Thoracic aorta (tissue), 2 donors: ENCODE measurements at regions not wholly inside any gene's neighbourhood (a gene's known extent, or its start where the extent isn't known, plus 50 kb on each side); places are given as distances from the start of the nearest gene placed in this dataset.
"Not testable (repeated sequence)": the region's sequence is repeated elsewhere in the genome, so short reads cannot be mapped to it uniquely, and the experiment has no call there.

ENCODE experiments used
- ATAC-seq: fragments of 150-250 bp; one replicate; pipeline ENCODE4 v1.8.0; 2017; ENCODE audit warnings: low read depth; ENCODE audit not compliant: insufficient number of reproducible peaks, low FRiP score
- DNase-seq: peaks from one replicate; pipeline ENCODE4 v3.0.0-alpha.2; 2020; ENCODE audit warnings: low spot score
- H3K27ac ChIP-seq, 2 donors: fragments of 200-600 bp; sonication (generic); 1 replicate in 1 of 2; 2 replicates in 1 of 2; pipeline ENCODE4 v1.5.1; 2016; ENCODE audit warnings: mild to moderate bottlenecking in 2 of 2, moderate library complexity in 2 of 2
- H3K27me3 ChIP-seq: fragments of 200-600 bp; sonication (generic); replicated peaks from 2 replicates; pipeline ENCODE4 v1.6.0; 2016; ENCODE audit warnings: mild to moderate bottlenecking; ENCODE audit not compliant: insufficient read depth
- H3K36me3 ChIP-seq: fragments of 200-600 bp; sonication (generic); one replicate; pipeline ENCODE4 v1.5.1; 2016
- H3K4me1 ChIP-seq, 2 donors: fragments of 200-600 bp; sonication (generic); 1 replicate in 1 of 2; 2 replicates in 1 of 2; pipeline versions ENCODE4 v1.5.1 to v1.6.0; 2016; ENCODE audit warnings: low read depth in 2 of 2, mild to moderate bottlenecking in 1 of 2; ENCODE audit not compliant: control insufficient read depth in 1 of 2
- H3K4me3 ChIP-seq: fragments of 200-600 bp; sonication (generic); 2 replicates; pipeline ENCODE4 v1.5.1; 2016; ENCODE audit warnings: mild to moderate bottlenecking
- H3K9me3 ChIP-seq: fragments of 200-600 bp; sonication (generic); 2 replicates; pipeline ENCODE4 v1.5.1; 2016
- TF ChIP-seq, protein P1 (sequence below): fragments of 200-600 bp; sonication (generic); IDR thresholded peaks from one replicate; pipeline ENCODE4 v1.5.1; 2019; ENCODE audit warnings: antibody characterized with exemption

DNA sequence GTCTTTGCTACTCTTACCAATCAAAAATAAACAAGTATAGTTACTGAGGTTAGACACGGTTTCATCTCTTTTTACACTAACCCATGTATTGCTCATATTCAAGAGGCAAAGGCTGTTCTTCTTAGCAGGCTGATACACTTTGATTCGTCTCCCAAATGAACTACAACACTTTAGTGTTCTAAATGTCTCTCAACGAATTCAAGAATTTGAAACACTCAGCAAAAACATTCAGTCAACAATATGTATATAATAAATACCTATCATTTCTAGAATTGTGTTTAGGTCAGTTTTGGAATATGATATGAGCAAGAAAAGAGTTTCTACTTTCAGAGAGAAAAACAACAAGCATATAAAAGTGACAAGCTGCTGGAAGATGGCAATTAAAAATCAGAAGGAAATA, 669.6 kb upstream of the DPPA4 start:
- ATAC-seq (no peak), DNase-seq (no peak)
- Histone ChIP-seq H3K27me3 (no peaks in the 10 kb centered on the region), H3K27ac (no peak overlapping the region), H3K9me3 (no peaks in the 10 kb centered on the region), H3K4me3 (no peak overlapping the region), H3K4me1 (no peaks in the 10 kb centered on the region), H3K36me3 (no peaks in the 10 kb centered on the region)
- TF ChIP-seq, protein P1, sequence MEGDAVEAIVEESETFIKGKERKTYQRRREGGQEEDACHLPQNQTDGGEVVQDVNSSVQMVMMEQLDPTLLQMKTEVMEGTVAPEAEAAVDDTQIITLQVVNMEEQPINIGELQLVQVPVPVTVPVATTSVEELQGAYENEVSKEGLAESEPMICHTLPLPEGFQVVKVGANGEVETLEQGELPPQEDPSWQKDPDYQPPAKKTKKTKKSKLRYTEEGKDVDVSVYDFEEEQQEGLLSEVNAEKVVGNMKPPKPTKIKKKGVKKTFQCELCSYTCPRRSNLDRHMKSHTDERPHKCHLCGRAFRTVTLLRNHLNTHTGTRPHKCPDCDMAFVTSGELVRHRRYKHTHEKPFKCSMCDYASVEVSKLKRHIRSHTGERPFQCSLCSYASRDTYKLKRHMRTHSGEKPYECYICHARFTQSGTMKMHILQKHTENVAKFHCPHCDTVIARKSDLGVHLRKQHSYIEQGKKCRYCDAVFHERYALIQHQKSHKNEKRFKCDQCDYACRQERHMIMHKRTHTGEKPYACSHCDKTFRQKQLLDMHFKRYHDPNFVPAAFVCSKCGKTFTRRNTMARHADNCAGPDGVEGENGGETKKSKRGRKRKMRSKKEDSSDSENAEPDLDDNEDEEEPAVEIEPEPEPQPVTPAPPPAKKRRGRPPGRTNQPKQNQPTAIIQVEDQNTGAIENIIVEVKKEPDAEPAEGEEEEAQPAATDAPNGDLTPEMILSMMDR = no peak

DNA sequence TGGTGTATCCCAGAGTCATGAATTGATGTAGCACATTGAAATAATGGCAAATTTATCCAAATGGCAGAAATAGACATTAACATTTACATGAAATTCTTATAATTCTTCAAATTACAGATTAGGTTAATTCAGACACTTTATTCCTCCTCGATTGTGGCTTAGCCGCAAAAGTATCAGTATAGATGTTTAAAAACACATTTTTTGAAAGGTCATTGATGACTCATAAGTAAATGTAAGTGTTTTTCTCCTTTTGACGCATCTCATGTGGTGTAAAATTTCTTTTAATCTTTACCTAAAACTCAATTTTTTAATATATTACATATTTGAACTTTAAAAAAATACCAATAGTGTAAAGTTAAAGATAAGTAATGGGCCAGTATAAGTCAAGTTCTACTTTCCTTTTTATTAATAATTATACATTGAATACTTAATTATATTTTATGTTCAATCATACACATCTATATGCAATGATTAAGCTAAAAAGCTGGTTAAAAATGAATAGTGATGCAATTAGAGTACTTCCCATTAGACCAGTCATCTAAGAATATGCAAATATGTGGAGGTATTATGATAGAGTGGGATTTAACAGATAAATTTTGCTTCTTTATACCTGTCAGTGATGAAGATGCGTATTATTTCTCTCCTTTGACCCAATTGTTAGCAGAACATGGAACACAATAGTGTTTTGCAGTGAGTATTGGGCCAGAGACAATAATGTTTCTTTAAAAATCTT, 678.1 kb upstream of the DPPA4 start:
- Histone ChIP-seq H3K4me3 (no peak overlapping the region), H3K4me1 (peaks cover 5 to 7% of the 10 kb centered on the region in 2 donors), H3K27ac (no peak overlapping the region), H3K36me3 (no peaks in the 10 kb centered on the region), H3K27me3 (no peaks in the 10 kb centered on the region), H3K9me3 (no peaks in the 10 kb centered on the region)
- ATAC-seq (no peak), DNase-seq (no peak)
- TF ChIP-seq, protein P1 = no peak

DNA sequence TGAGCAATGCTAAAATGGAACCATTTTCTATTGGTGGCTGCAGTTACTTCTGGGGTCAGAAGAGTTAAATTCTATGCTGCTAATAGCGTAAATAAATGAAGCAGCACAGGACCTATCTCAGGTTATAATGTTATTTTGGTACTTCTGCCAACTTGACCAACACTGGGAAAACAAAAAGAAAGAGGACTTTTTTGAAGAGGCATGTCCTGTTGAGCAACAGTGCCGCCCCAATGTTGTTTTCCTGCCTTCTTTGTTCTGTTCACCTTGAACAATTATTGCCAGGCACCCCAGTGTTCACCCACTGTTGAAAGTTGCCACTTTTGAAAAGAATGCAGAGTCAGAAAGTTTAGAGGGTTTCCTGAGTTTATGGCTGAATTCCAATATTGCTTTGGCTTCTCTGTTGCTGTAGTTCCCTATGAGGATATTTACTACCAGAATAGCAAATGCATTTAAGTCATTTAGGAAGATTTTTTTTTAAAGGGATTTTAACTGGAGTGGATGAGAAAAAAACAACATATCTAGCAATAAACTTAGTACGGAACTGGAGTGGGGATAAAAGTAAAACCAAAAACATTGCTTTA, 679.0 kb upstream of the DPPA4 start:
- Histone ChIP-seq H3K27ac (no peak overlapping the region), H3K9me3 (no peaks in the 10 kb centered on the region), H3K36me3 (no peaks in the 10 kb centered on the region), H3K27me3 (no peaks in the 10 kb centered on the region), H3K4me1 (peaks cover 5 to 7% of the 10 kb centered on the region in 2 donors), H3K4me3 (peak overlapping the region; percentile 50)
- ATAC-seq (peak; percentile 36), DNase-seq (no peak)
- TF ChIP-seq, protein P1 = no peak

DNA sequence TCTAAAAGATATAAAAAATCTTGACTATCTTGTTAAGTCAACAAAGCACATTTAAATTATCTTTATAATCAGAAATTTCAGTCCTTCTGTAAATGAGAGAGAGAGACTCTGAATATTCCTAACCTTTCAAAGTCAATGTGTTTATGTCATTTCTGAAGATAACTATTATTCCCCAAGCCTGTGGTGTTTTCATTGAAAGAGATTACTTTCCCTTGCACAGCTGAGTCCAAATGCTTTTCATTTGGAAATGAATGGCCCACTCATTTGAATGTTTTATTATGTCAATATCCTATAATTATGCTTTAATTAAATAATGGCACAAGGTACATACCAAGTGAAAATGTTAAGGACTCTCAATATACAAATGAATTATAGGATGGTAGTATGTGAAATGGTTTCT, 680.0 kb upstream of the DPPA4 start:
- Histone ChIP-seq H3K27me3 (no peaks in the 10 kb centered on the region), H3K4me1 (peaks cover 5 to 7% of the 10 kb centered on the region in 2 donors), H3K36me3 (no peaks in the 10 kb centered on the region), H3K27ac (no peak overlapping the region), H3K4me3 (no peak overlapping the region), H3K9me3 (no peaks in the 10 kb centered on the region)
- no peak for ATAC-seq
- DNase-seq = no peak
- TF ChIP-seq, protein P1 = no peak

DNA sequence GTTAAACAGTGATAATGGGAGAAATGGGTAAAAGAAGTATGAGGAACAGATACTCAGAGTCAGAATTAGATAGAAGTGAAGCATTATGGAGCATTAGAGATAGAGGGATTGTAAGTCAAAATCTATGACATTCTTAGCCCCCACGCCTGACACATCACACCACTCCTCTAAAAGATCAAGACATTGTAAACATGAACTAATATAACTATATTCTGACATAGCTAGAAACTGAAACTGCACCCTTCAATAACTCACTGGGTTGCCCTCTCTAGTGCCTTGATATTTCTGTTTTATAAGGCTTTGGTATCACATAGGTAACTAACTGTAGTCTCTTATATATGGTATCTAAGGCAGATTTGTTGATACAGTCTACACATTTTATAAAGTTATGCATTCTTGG, 684.3 kb upstream of the DPPA4 start:
- TF ChIP-seq, protein P1 = no peak
- DNase-seq = no peak
- H3K27me3 ChIP-seq = no peaks in the 10 kb centered on the region
- no peaks in the 10 kb centered on the region for H3K9me3 ChIP-seq
- no peaks in the 10 kb centered on the region for H3K36me3 ChIP-seq
- no peak overlapping the region for H3K4me3 ChIP-seq
- ATAC-seq = no peak
- no peak overlapping the region for H3K27ac ChIP-seq
- peaks cover 1% of the 10 kb centered on the region in 2 donors for H3K4me1 ChIP-seq

DNA sequence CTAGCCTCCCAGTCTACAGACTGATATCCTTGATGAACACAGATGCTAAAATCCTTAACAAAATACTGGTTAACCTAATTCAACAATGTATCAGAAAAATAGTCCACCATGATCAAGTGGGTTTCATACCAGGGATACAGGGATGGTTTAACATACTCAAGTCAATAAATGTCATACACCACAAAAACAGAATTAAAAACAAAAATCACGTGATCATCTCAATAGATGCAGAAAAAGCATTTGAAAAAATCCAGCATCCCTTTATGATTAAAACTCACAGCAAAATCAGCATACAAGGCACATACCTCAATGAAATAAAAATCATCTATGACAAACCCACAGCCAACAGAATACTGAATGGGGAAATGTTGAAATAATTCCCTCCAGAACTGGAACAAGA, 685.7 kb upstream of the DPPA4 start:
- H3K27me3 ChIP-seq, H3K36me3 ChIP-seq, ATAC-seq, H3K9me3 ChIP-seq, H3K4me3 ChIP-seq, DNase-seq, H3K4me1 ChIP-seq, H3K27ac ChIP-seq: not testable (repeated sequence)
